ENCODE measurements at regions not wholly inside any gene's neighbourhood (a gene's known extent, or its start where the extent isn't known, plus 50 kb on each side); places are given as distances from the start of the nearest gene placed in this dataset.

GRCh38 chr5:176727528-176727900 is 80.2 kb downstream of the TSPAN17 start:
- no peak for TF ChIP-seq CTCF (IDR thresholded peaks at IDR 0.05; ENCODE audit: low read depth, low read length, missing control alignments)
- H3K4me3 ChIP-seq (replicated peaks; ENCODE audit: low read depth, low read length), result no peak overlapping the region

GRCh38 chr5:176727983-176728675 is 80.8 kb downstream of the TSPAN17 start:
- DNase-seq (ENCODE audit: extremely low read depth, low read depth), result no peak
- TF ChIP-seq CTCF (IDR thresholded peaks at IDR 0.05; ENCODE audit: low read depth, low read length, missing control alignments), result no peak
- H3K4me3 ChIP-seq (replicated peaks; ENCODE audit: low read depth, low read length), result no peak overlapping the region

More at GRCh38 chr5:176727528-176727900, 80.2 kb downstream of the TSPAN17 start:
- DNase-seq (ENCODE audit: extremely low read depth, low read depth), result no peak

- no peak overlapping the region for H3K4me3 ChIP-seq (replicated peaks; ENCODE audit: low read depth, low read length)
- no peak for DNase-seq (ENCODE audit: extremely low read depth, low read depth)
- no peak for TF ChIP-seq CTCF (IDR thresholded peaks at IDR 0.05; ENCODE audit: low read depth, low read length, missing control alignments)
Measured at GRCh38 chr5:176728831-176729251, 81.5 kb upstream of the UNC5A start.

GRCh38 chr5:176730815-176731475 is 79.4 kb upstream of the UNC5A start:
- no peak for DNase-seq (ENCODE audit: extremely low read depth, low read depth)
- TF ChIP-seq CTCF (IDR thresholded peaks at IDR 0.05; ENCODE audit: low read depth, low read length, missing control alignments), result no peak

GRCh38 chr5:176731506-176732160 is 78.7 kb upstream of the UNC5A start:
- no peak for TF ChIP-seq CTCF (IDR thresholded peaks at IDR 0.05; ENCODE audit: low read depth, low read length, missing control alignments)
- DNase-seq (ENCODE audit: extremely low read depth, low read depth), result no peak
- H3K4me3 ChIP-seq (replicated peaks; ENCODE audit: low read depth, low read length), result no peak overlapping the region

More at GRCh38 chr5:176730815-176731475, 79.4 kb upstream of the UNC5A start:
- H3K4me3 ChIP-seq (replicated peaks; ENCODE audit: low read depth, low read length), result no peak overlapping the region

GRCh38 chr5:176732306-176732705 is 78.1 kb upstream of the UNC5A start:
- H3K4me3 ChIP-seq (replicated peaks; ENCODE audit: low read depth, low read length), result no peak overlapping the region
- DNase-seq (ENCODE audit: extremely low read depth, low read depth), result no peak
- no peak for TF ChIP-seq CTCF (IDR thresholded peaks at IDR 0.05; ENCODE audit: low read depth, low read length, missing control alignments)

All from HFF-Myc (cell line).